T-cell (primary cell): ENCODE measurements at regions not wholly inside any gene's neighbourhood (a gene's known extent, or its start where the extent isn't known, plus 50 kb on each side); places are given as distances from the start of the nearest gene placed in this dataset.

Experiments used
- ATAC-seq, 4 experiments: fragments of 200-7000 bp in 3 of 4; fragments of 150-1000 bp in 1 of 4; cut with Tn5 transposase; replicated peaks in 1 of 4; 1 replicate in 3 of 4; 2 replicates in 1 of 4; pipeline ENCODE4 v1.10.0; 2021; ENCODE audit warnings: moderate library complexity in 3 of 4, mild to moderate bottlenecking in 2 of 4, moderate number of reproducible peaks in 1 of 4
- CTCF ChIA-PET, 2 donors: fragments of 300-600 bp; sonication (Branson Sonifier 250); formaldehyde crosslinking; loops; one replicate each; lab custom pipeline; 2022; ENCODE audit warnings: antibody characterized with exemption in 2 of 2; lab: Charles Lee
- POLR2A ChIA-PET, 2 donors: fragments of 300-600 bp; sonication (Branson Sonifier 250); formaldehyde crosslinking; loops; one replicate each; lab custom pipeline; 2022; ENCODE audit warnings: antibody characterized with exemption in 2 of 2; lab: Charles Lee
- DNase-seq, 35 experiments: peaks; one replicate each; pipeline versions ENCODE4 v3.0.0 to v3.0.0-alpha.2; 2013 to 2023
- H3K27ac ChIP-seq: one replicate; pipeline ENCODE4 v1.5.1; 2013; ENCODE audit warnings: low read length
- H3K27me3 ChIP-seq, 2 experiments: replicated peaks in 1 of 2; 1 replicate in 1 of 2; 2 replicates in 1 of 2; pipeline versions ENCODE4 v1.6.1 to v1.7.0; 2013; ENCODE audit warnings: low read length in 1 of 2, mixed read lengths in 1 of 2; ENCODE audit not compliant: control insufficient read depth in 2 of 2, insufficient read depth in 2 of 2; ENCODE audit errors: extremely low read depth in 1 of 2
- H3K36me3 ChIP-seq, 2 donors: 1 replicate in 1 of 2; 2 replicates in 1 of 2; pipeline versions ENCODE4 v1.6.1 to v1.7.0; 2013; ENCODE audit warnings: low read length in 1 of 2; ENCODE audit not compliant: control insufficient read depth in 2 of 2, insufficient read depth in 1 of 2; ENCODE audit errors: extremely low read depth in 1 of 2
- H3K4me1 ChIP-seq, 2 experiments: 1 replicate in 1 of 2; 2 replicates in 1 of 2; pipeline versions ENCODE4 v1.6.1 to v1.7.0; 2013; ENCODE audit warnings: low read length in 2 of 2, mixed read lengths in 1 of 2; ENCODE audit not compliant: insufficient read depth in 2 of 2, control insufficient read depth in 1 of 2; ENCODE audit errors: extremely low read depth in 1 of 2
- H3K4me3 ChIP-seq, 2 donors: 1 replicate in 1 of 2; 2 replicates in 1 of 2; pipeline versions ENCODE4 v1.5.1 to v1.7.0; 2013; ENCODE audit warnings: mild to moderate bottlenecking in 2 of 2, low read length in 1 of 2, moderate library complexity in 1 of 2; ENCODE audit not compliant: control insufficient read depth in 1 of 2; ENCODE audit errors: extremely low read depth in 1 of 2
- H3K9me3 ChIP-seq: 2 replicates; pipeline ENCODE4 v1.7.0; 2013
- H3K27ac Mint-ChIP-seq, 2 donors: one replicate each; pipeline ENCODE4 v1.8.0; 2020 to 2021; ENCODE audit warnings: mild to moderate bottlenecking in 2 of 2, mixed read lengths in 2 of 2
- H3K27me3 Mint-ChIP-seq, 2 donors: one replicate each; pipeline ENCODE4 v1.8.0; 2021 to 2022; ENCODE audit warnings: mixed read lengths in 2 of 2
- H3K36me3 Mint-ChIP-seq: one replicate; pipeline ENCODE4 v1.8.0; 2021; ENCODE audit warnings: mixed read lengths
- H3K4me1 Mint-ChIP-seq, 3 donors: one replicate each; pipeline ENCODE4 v1.8.0; 2020 to 2022; ENCODE audit warnings: mixed read lengths in 3 of 3, mild to moderate bottlenecking in 1 of 3
- H3K4me3 Mint-ChIP-seq, 3 donors: one replicate each; pipeline ENCODE4 v1.8.0; 2020 to 2022; ENCODE audit warnings: mild to moderate bottlenecking in 3 of 3, mixed read lengths in 3 of 3, moderate library complexity in 3 of 3
- H3K9me3 Mint-ChIP-seq, 3 donors: one replicate each; pipeline ENCODE4 v1.8.0; 2020 to 2022; ENCODE audit warnings: mixed read lengths in 3 of 3
- WGBS: methylation state at CpG from one replicate; pipeline ENCODE4 v1.1.5; 2013; ENCODE audit warnings: missing lambda C conversion rate; ENCODE audit not compliant: insufficient coverage; 5-methylcytosine and 5-hydroxymethylcytosine counted together

DNA sequence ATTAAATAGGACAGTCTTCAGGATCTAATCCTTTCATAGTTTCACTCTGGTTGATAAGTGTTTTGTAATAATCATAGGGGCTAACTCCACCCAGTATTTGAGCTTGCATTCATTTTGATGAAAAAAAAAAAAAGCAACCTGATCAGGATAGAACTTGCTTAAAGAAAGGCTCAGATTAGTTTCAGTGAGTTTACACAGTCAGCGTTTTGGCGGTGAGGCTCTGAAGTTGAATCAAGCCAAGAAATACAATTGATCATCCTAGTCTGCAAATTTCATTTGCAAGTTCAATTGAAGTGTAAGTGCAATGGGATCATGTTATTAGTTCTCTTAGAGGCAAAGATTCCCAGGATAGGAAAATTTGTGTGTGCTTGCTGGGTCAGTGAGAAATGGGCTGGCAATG lies 159.7 kb upstream of the ELL2 start:
- Histone ChIP-seq H3K27me3 (no peaks in the 10 kb centered on the region), H3K27ac (no peak overlapping the region), H3K4me1 (no peaks in the 10 kb centered on the region), H3K9me3 (no peaks in the 10 kb centered on the region), H3K4me3 (no peak overlapping the region), H3K36me3 (no peaks in the 10 kb centered on the region)
- ChIA-PET CTCF (no interaction called here), POLR2A (no interaction called here)
- ATAC-seq, result no peak
- H3K4me1 Mint-ChIP-seq, result no peaks in the 10 kb centered on the region
- no peak overlapping the region for H3K27ac Mint-ChIP-seq
- peaks cover 7 to 9% of the 10 kb centered on the region in 2 donors for H3K27me3 Mint-ChIP-seq
- no peaks in the 10 kb centered on the region for H3K9me3 Mint-ChIP-seq
- no CpG with 5 or more reads among the region's 2 CpGs for WGBS
- no peaks in the 10 kb centered on the region for H3K36me3 Mint-ChIP-seq
- DNase-seq, result no peak
- no peak overlapping the region for H3K4me3 Mint-ChIP-seq

- CTCF ChIA-PET, result no interaction called here
- WGBS, result 100% methylated on average over 1 of the region's 1 CpG
Measured at GRCh38 chr5:96120120-96120519, 158.5 kb upstream of the ELL2 start.

GRCh38 chr5:96117771-96118651 lies 156.4 kb upstream of the ELL2 start:
- H3K36me3 Mint-ChIP-seq, result no peaks in the 10 kb centered on the region
- peaks cover 2 to 4% of the 10 kb centered on the region in 2 donors for H3K27me3 Mint-ChIP-seq
- H3K36me3 ChIP-seq, result no peaks in the 10 kb centered on the region
- no peak overlapping the region for H3K4me3 Mint-ChIP-seq
- H3K27me3 ChIP-seq, result no peaks in the 10 kb centered on the region
- no peak overlapping the region for H3K4me3 ChIP-seq
- no peaks in the 10 kb centered on the region for H3K9me3 Mint-ChIP-seq
- no peak overlapping the region for H3K27ac Mint-ChIP-seq
- peaks cover 0 to 5% (median 5%) of the 10 kb centered on the region in 3 donors for H3K4me1 Mint-ChIP-seq
- no peaks in the 10 kb centered on the region for H3K9me3 ChIP-seq
- CTCF ChIA-PET, result no interaction called here
- no CpG with 5 or more reads among the region's 3 CpGs for WGBS
- POLR2A ChIA-PET, result no interaction called here
- H3K27ac ChIP-seq, result no peak overlapping the region
- DNase-seq, result no peak
- H3K4me1 ChIP-seq, result no peaks in the 10 kb centered on the region
- ATAC-seq, result no peak

More at GRCh38 chr5:96120120-96120519, 158.5 kb upstream of the ELL2 start:
- DNase-seq (no peak), ATAC-seq (no peak)
- POLR2A ChIA-PET, result no interaction called here
- H3K4me3 ChIP-seq, result no peak overlapping the region
- no peaks in the 10 kb centered on the region for H3K27me3 ChIP-seq
- Mint-ChIP-seq H3K9me3 (no peaks in the 10 kb centered on the region), H3K4me3 (no peak overlapping the region), H3K36me3 (no peaks in the 10 kb centered on the region), H3K27ac (no peak overlapping the region), H3K27me3 (peaks cover 2 to 4% of the 10 kb centered on the region in 2 donors), H3K4me1 (peaks cover 0 to 5% (median 5%) of the 10 kb centered on the region in 3 donors)
- H3K9me3 ChIP-seq, result no peaks in the 10 kb centered on the region
- H3K36me3 ChIP-seq, result no peaks in the 10 kb centered on the region
- H3K27ac ChIP-seq, result no peak overlapping the region
- no peaks in the 10 kb centered on the region for H3K4me1 ChIP-seq

DNA sequence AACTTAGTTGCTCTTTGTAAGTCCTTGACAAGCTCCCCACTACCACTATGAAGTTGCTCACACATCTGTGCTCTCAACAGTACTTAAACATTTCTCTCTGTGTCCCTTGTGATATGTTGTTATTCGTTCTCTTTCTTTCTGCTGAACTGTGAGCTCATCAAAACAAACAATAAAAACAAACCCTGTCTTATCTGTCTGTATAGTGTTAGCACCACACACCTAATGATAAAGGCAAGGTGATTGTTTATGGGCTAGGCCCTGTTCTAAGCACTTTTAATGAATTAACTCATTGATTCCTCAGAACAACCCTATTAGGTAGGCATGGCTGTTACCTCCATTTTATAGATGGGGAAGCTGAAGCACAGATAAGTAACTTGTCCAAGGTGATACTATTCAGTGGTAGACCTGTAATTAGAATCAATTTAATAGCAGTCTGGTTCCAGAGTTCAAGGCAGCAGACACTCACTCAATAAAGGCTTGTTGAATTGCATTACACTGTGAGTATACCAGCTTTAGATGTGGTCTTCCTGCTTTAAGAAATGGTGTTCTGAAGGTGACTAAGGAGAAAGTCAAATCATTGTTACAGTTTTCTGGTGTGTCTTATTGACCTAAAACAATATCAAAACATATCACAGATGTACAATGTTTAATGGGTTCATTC lies 153.6 kb upstream of the ELL2 start:
- Mint-ChIP-seq H3K36me3 (no peaks in the 10 kb centered on the region), H3K9me3 (no peaks in the 10 kb centered on the region), H3K4me1 (peaks cover 0 to 5% (median 5%) of the 10 kb centered on the region in 3 donors), H3K27me3 (peaks cover under 1 to 4% of the 10 kb centered on the region in 2 donors), H3K4me3 (no peak overlapping the region), H3K27ac (no peak overlapping the region)
- no peak for ATAC-seq
- Histone ChIP-seq H3K36me3 (no peaks in the 10 kb centered on the region), H3K9me3 (no peaks in the 10 kb centered on the region), H3K4me3 (no peak overlapping the region), H3K4me1 (no peaks in the 10 kb centered on the region), H3K27ac (no peak overlapping the region), H3K27me3 (no peaks in the 10 kb centered on the region)
- ChIA-PET CTCF (interaction anchor here (0.6 to 1.0 kb wide), 2 partner anchors 35 to 102 kb away, joined by 3 to 4 read pairs; no protein-coding TSS in a partner anchor), POLR2A (interaction anchor here in 1 of 2 donors (0.7 kb wide), 1 partner anchor 459 kb away, joined by 5 read pairs; no protein-coding TSS in a partner anchor)
- no peak for DNase-seq
- no CpG with 5 or more reads among the region's 1 CpG for WGBS

DNA sequence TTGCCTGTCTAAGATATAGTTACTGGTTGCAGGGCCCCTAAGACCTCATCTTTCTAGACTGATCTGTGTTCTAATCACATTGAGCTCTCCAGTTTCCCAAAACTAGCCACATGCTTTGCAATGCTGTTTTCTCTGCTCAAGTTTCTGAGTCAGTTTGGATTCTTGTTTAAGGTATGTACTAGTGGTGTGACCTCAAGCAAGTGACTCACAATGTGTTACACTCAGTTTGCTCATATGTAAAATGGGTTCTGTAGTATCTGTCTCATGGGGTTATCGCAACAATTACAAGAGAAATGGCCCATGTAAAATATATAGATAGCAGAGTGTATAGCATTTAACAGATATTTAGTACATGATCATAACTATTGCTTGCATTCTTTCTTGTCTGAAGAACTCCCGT lies 153.1 kb upstream of the ELL2 start:
- Mint-ChIP-seq H3K4me3 (no peak overlapping the region), H3K27me3 (peaks cover 0 to 4% of the 10 kb centered on the region in 2 donors), H3K9me3 (no peaks in the 10 kb centered on the region), H3K36me3 (no peaks in the 10 kb centered on the region), H3K4me1 (peaks cover 0 to 5% (median 5%) of the 10 kb centered on the region in 3 donors), H3K27ac (no peak overlapping the region)
- CTCF ChIA-PET, result interaction anchor here in 1 of 2 donors (0.6 kb wide), 1 partner anchor 102 kb away, joined by 4 read pairs; no protein-coding TSS in a partner anchor
- no peak overlapping the region for H3K27ac ChIP-seq
- H3K4me1 ChIP-seq, result no peaks in the 10 kb centered on the region
- no peaks in the 10 kb centered on the region for H3K27me3 ChIP-seq
- POLR2A ChIA-PET, result no interaction called here
- H3K4me3 ChIP-seq, result no peak overlapping the region
- no CpG with 5 or more reads among the region's 2 CpGs for WGBS
- ATAC-seq (no peak), DNase-seq (no peak)
- no peaks in the 10 kb centered on the region for H3K36me3 ChIP-seq
- no peaks in the 10 kb centered on the region for H3K9me3 ChIP-seq

DNA sequence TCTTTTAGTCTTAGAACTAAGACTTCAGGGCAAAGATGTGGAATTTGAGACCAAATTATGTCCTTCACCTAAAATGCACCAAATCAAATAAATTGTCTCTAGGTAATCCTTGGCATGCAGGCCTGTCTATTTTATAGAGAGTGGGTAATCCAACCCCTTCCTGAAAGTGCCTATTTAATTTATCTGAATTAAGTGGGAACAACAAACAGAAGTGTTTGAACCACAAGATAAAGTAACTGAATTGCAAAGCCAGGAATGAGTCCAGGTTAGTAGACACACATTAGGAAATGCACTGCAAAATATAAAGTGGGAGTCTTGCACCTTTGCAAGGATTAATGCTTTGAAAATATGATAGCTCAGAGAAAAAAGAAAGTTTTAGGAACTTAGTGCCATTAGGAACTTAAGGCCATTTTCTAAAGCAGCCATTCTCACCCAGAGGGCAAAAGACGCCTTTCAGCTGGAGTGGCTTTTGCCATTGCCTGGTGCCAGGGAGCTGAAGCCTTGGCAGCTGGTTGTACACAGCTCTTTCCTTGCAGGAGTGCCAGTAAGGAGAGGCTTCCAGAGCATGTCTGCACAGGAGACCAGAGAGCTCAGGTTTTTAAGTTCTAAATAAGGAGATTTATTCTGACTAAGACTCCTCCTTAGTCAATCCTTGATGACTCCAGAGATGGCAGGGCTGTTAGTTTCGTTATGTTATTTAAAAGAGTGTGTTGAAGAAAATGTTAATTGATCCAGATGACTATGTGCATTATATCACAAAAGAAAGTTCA lies 151.7 kb upstream of the ELL2 start:
- no peak overlapping the region for H3K4me3 ChIP-seq
- no peak overlapping the region for H3K27ac ChIP-seq
- H3K4me3 Mint-ChIP-seq, result no peak overlapping the region
- peaks cover 0 to 4% of the 10 kb centered on the region in 2 donors for H3K27me3 Mint-ChIP-seq
- ChIA-PET CTCF (interaction anchor here in 1 of 2 donors (0.6 kb wide), 1 partner anchor 14 kb away, joined by 3 read pairs; no protein-coding TSS in a partner anchor), POLR2A (no interaction called here)
- no peaks in the 10 kb centered on the region for H3K9me3 Mint-ChIP-seq
- H3K4me1 ChIP-seq, result no peaks in the 10 kb centered on the region
- ATAC-seq, result no peak
- DNase-seq, result no peak
- WGBS, result no CpG with 5 or more reads among the region's 2 CpGs
- no peak overlapping the region for H3K27ac Mint-ChIP-seq
- H3K36me3 ChIP-seq, result no peaks in the 10 kb centered on the region
- H3K9me3 ChIP-seq, result no peaks in the 10 kb centered on the region
- H3K4me1 Mint-ChIP-seq, result peaks cover 0 to 5% (median 5%) of the 10 kb centered on the region in 3 donors
- no peaks in the 10 kb centered on the region for H3K36me3 Mint-ChIP-seq
- no peaks in the 10 kb centered on the region for H3K27me3 ChIP-seq
